Vagina (tissue), 2 donors: ENCODE measurements at regions not wholly inside any gene's neighbourhood (a gene's known extent, or its start where the extent isn't known, plus 50 kb on each side); places are given as distances from the start of the nearest gene placed in this dataset.

Experiments
- DNase-seq, 2 donors: peaks; one replicate each; pipeline ENCODE4 v3.0.0-alpha.2; 2017; ENCODE audit errors: extremely low spot score in 2 of 2
- H3K27ac ChIP-seq: fragments of 200-600 bp; sonication (generic); one replicate; pipeline ENCODE4 v1.5.1; 2019
- H3K27me3 ChIP-seq: fragments of 200-600 bp; sonication (generic); one replicate; pipeline ENCODE4 v1.5.1; 2019
- H3K36me3 ChIP-seq, 2 donors: fragments of 200-600 bp; sonication (generic); one replicate each; pipeline ENCODE4 v1.5.1; 2017 to 2019
- H3K4me1 ChIP-seq: fragments of 200-600 bp; sonication (generic); one replicate; pipeline ENCODE4 v1.5.1; 2019
- H3K4me3 ChIP-seq, 2 donors: fragments of 200-600 bp; sonication (generic); 1 replicate in 1 of 2; 2 replicates in 1 of 2; pipeline ENCODE4 v1.5.1; 2016 to 2019
- H3K9me3 ChIP-seq: fragments of 200-600 bp; sonication (generic); one replicate; pipeline ENCODE4 v1.5.1; 2019
- POLR2A ChIP-seq, 2 donors: fragments of 450-650 bp; IDR thresholded peaks; one replicate each; pipeline ENCODE4 v1.6.1; 2017; ENCODE audit warnings: antibody characterized with exemption in 2 of 2, mild to moderate bottlenecking in 2 of 2, moderate library complexity in 2 of 2
- POLR2AphosphoS5 ChIP-seq, 2 donors: sonication (generic); formaldehyde crosslinking; IDR thresholded peaks; one replicate each; pipeline ENCODE4 v1.9.0; 2017; ENCODE audit warnings: antibody characterized with exemption in 2 of 2, mild to moderate bottlenecking in 2 of 2, low read depth in 1 of 2; ENCODE audit not compliant: insufficient read depth in 1 of 2
- intact Hi-C: fragments of 100-400 bp; cut with DNase I; formaldehyde crosslinking; loops from one replicate; pipeline ENCODE4 v1.15.1; 2023
- TF ChIP-seq, protein P1 (sequence below), 3 experiments: fragments of 450-650 bp in 2 of 3; fragments of 200-600 bp in 1 of 3; sonication (generic) in 1 of 3; IDR thresholded peaks; one replicate each; pipeline ENCODE4 v1.5.1; 2017 to 2019; ENCODE audit warnings: antibody characterized with exemption in 3 of 3, mild to moderate bottlenecking in 2 of 3, moderate library complexity in 2 of 3

DNA sequence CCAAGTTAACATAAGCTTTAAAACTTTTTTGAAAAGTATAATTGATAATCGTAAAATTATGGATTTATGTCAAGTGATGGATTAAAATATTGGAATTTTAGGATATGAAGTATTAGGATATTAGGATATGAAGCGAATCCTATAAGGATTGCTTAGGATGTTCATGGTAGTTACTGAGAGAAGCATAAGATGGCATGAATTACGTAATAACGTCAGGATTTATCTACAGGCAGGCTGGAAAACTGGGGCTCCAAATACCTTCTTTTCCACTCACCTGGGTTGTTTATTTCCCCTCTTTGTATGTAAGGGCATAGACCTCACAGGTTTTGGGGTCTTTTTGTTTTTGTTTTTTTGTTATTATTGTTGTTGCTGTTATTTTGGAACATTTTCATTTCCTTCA lies 65.2 kb upstream of the TMEM33 start:
- intact Hi-C loops: no loop called here
- H3K27me3 ChIP-seq: peaks cover 13% of the 10 kb centered on the region
- peaks cover 6% of the 10 kb centered on the region for H3K4me1 ChIP-seq
- no peaks in the 10 kb centered on the region for H3K36me3 ChIP-seq
- TF ChIP-seq POLR2A (IDR thresholded peaks at IDR 0.05) (no peak), POLR2AphosphoS5 (IDR thresholded peaks at IDR 0.05; ENCODE audit: insufficient read depth in 1 of 2, low read depth in 1 of 2) (no peak)
- TF ChIP-seq, protein P1, sequence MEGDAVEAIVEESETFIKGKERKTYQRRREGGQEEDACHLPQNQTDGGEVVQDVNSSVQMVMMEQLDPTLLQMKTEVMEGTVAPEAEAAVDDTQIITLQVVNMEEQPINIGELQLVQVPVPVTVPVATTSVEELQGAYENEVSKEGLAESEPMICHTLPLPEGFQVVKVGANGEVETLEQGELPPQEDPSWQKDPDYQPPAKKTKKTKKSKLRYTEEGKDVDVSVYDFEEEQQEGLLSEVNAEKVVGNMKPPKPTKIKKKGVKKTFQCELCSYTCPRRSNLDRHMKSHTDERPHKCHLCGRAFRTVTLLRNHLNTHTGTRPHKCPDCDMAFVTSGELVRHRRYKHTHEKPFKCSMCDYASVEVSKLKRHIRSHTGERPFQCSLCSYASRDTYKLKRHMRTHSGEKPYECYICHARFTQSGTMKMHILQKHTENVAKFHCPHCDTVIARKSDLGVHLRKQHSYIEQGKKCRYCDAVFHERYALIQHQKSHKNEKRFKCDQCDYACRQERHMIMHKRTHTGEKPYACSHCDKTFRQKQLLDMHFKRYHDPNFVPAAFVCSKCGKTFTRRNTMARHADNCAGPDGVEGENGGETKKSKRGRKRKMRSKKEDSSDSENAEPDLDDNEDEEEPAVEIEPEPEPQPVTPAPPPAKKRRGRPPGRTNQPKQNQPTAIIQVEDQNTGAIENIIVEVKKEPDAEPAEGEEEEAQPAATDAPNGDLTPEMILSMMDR (IDR thresholded peaks at IDR 0.05): no peak
- no peak overlapping the region for H3K4me3 ChIP-seq
- no peaks in the 10 kb centered on the region for H3K9me3 ChIP-seq
- H3K27ac ChIP-seq: no peak overlapping the region
- no peak for DNase-seq

DNA sequence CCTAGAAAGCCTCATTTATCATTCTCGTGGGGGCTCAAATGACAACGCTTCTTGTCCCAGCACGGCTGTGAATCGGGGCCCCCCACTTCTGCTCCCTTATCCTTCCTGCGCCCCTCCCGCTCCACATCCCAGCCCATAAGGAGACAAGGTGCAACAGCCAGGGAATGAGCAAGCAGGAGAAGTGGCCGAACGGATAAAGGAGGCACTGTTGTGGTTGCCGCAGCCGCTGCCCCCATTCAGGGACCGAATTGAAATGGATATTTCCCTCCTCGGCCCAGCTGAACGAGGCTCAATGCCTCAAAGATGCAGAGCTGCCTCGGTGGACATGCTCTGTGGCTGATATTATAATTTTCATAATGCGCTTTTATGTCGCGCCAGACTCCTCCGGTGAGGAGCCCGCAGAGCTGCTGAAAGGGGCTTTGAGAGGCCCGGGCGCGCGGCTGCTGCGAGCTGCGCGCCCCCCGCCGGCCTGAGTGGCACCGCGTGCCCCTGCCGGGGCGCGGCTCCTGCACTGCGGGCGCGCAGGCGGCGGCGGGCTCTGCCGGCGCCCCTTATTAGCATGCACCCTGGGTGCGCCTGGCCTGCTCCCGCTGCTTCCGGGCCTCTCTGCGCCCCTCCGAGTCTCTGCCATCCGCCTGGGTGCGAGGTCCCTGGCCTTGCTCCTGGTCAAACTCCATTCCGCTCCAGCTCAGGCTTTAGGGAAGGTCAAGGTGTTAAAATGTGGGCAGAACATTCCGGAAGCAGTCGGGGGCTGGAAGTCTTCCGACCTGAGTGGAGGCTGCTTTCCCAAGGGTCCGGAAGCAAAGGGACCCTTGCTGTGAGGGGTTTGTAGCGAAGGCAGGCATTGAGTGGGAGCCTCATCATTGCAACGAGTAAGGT lies 68.2 kb upstream of the TMEM33 start:
- peaks cover 13% of the 10 kb centered on the region for H3K27me3 ChIP-seq
- no peaks in the 10 kb centered on the region for H3K36me3 ChIP-seq
- no peaks in the 10 kb centered on the region for H3K4me1 ChIP-seq
- intact Hi-C loops: no loop called here
- no peaks in the 10 kb centered on the region for H3K9me3 ChIP-seq
- no peak overlapping the region for H3K27ac ChIP-seq
- no peak overlapping the region for H3K4me3 ChIP-seq
- TF ChIP-seq POLR2AphosphoS5 (IDR thresholded peaks at IDR 0.05; ENCODE audit: insufficient read depth in 1 of 2, low read depth in 1 of 2) (no peak), POLR2A (IDR thresholded peaks at IDR 0.05) (no peak)
- TF ChIP-seq, protein P1 (IDR thresholded peaks at IDR 0.05): no peak
- DNase-seq: no peak

DNA sequence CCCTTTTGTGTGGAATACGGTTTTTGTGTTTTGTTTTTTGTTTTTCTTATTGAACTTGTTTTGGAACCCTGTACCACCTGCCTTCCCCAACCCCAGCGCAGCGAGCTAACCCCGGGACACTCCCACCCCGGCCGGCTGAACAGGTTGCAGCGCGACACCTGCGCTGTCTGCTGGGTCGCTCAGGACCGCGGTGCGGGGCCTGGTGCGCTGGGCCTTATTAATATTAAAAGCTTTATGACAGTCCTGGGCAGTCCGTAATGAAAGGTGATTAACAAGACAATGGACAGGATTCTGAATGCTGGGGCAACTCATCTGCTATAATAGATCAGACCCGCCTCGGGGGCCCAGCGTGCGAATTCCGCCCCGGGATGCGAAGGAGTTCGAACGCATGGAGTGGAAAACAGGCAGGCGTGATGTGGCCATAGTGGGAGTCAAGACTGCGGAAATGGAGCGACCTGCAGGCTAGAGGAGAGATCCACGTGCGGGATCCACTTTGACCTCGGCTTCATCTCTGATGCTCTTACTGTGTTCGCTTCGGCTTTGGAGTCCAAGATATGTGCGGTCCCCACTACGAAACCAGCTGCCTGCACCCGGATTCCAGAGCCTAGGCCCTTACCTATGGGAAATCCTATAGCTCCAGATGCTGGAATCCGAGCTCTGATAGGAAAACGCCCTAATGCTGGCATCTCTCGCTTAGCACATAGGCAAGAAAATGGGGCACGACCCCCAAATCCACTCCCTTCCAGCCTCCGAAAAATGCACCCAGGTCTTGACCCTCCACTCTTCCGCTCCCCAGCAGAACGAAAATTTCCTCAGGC lies 69.0 kb upstream of the TMEM33 start:
- Histone ChIP-seq H3K9me3 (no peaks in the 10 kb centered on the region), H3K27me3 (peaks cover 13% of the 10 kb centered on the region), H3K4me3 (no peak overlapping the region), H3K36me3 (no peaks in the 10 kb centered on the region), H3K27ac (no peak overlapping the region), H3K4me1 (no peaks in the 10 kb centered on the region)
- intact Hi-C loops: no loop called here
- DNase-seq: no peak
- TF ChIP-seq POLR2AphosphoS5 (IDR thresholded peaks at IDR 0.05; ENCODE audit: insufficient read depth in 1 of 2, low read depth in 1 of 2) (no peak), POLR2A (IDR thresholded peaks at IDR 0.05) (no peak)
- TF ChIP-seq, protein P1 (IDR thresholded peaks at IDR 0.05): no peak

GRCh38 chr4:41865306-41865980 lies 69.8 kb upstream of the TMEM33 start:
- no peak overlapping the region for H3K27ac ChIP-seq
- H3K27me3 ChIP-seq: peaks cover 13% of the 10 kb centered on the region
- TF ChIP-seq, protein P1 (IDR thresholded peaks at IDR 0.05): no peak
- TF ChIP-seq POLR2AphosphoS5 (IDR thresholded peaks at IDR 0.05; ENCODE audit: insufficient read depth in 1 of 2, low read depth in 1 of 2) (no peak), POLR2A (IDR thresholded peaks at IDR 0.05) (no peak)
- H3K4me1 ChIP-seq: no peaks in the 10 kb centered on the region
- DNase-seq: no peak
- intact Hi-C loops: no loop called here
- H3K36me3 ChIP-seq: no peaks in the 10 kb centered on the region
- H3K4me3 ChIP-seq: no peak overlapping the region
- no peaks in the 10 kb centered on the region for H3K9me3 ChIP-seq
